H1 (cell line): ENCODE measurements at regions not wholly inside any gene's neighbourhood (a gene's known extent, or its start where the extent isn't known, plus 50 kb on each side); places are given as distances from the start of the nearest gene placed in this dataset.

ENCODE experiments used
- CBX5 ChIP-seq: fragments of 300-800, 300-1000 bp; sonication (generic); IDR thresholded peaks from 2 replicates; pipeline ENCODE4 v1.7.1; 2016; ENCODE audit warnings: antibody characterized with exemption, low read length, low read depth
- CBX8 ChIP-seq: fragments of 300-800, 300-1000 bp; sonication (generic); IDR thresholded peaks from 2 replicates; pipeline ENCODE4 v1.7.1; 2016; ENCODE audit warnings: low read depth, low read length, borderline replicate concordance
- CTBP2 ChIP-seq: IDR thresholded peaks from 2 replicates; pipeline ENCODE4 v1.7.0; 2011; ENCODE audit warnings: borderline replicate concordance, mild to moderate bottlenecking, moderate library complexity, mixed read lengths, low read length; ENCODE audit not compliant: insufficient read depth, insufficient read length
- JUN ChIP-seq: IDR thresholded peaks from 2 replicates; pipeline ENCODE4 v1.6.1; 2011; ENCODE audit warnings: low read depth, mild to moderate bottlenecking, improper control_type of control experiment, low read length
- KDM1A ChIP-seq: fragments of 200-600, 300-600 bp; sonication (generic); IDR thresholded peaks from 2 replicates; pipeline ENCODE4 v1.7.1; 2016; ENCODE audit warnings: mild to moderate bottlenecking, low read length, borderline replicate concordance
- RBBP5 ChIP-seq: IDR thresholded peaks from 2 replicates; pipeline ENCODE4 v1.7.1; 2012; ENCODE audit warnings: low read depth, mild to moderate bottlenecking, inconsistent platforms, low read length, moderate library complexity, borderline replicate concordance
- SRF ChIP-seq: IDR thresholded peaks from 2 replicates; pipeline ENCODE4 v1.6.1; 2011; ENCODE audit warnings: mild to moderate bottlenecking, low read depth, low read length, moderate library complexity

GRCh38 chr2:46818141-46818621, 97.4 kb downstream of the MCFD2 start (continued):
- TF ChIP-seq KDM1A (no peak), SRF (no peak), CTBP2 (no peak), RBBP5 (no peak), CBX8 (no peak), JUN (no peak), CBX5 (no peak)
- TF ChIP-seq, all 59 proteins: peak for 0
